ENCODE measurements at regions not wholly inside any gene's neighbourhood (a gene's known extent, or its start where the extent isn't known, plus 50 kb on each side); places are given as distances from the start of the nearest gene placed in this dataset.

GRCh38 chr3:127383656-127384179 is 95.9 kb upstream of the PRR20G start:
- no peaks in the 10 kb centered on the region for H3K36me3 Mint-ChIP-seq (ENCODE audit: low read depth)

GRCh38 chr3:127377801-127378655 is 90.2 kb upstream of the PRR20G start:
- no peak for TF ChIP-seq CTCF (IDR thresholded peaks at IDR 0.05; ENCODE audit: unreplicated experiment in 3 of 3)
- Mint-ChIP-seq H3K9me3 (peaks cover 17% of the 10 kb centered on the region), H3K4me1 (peaks cover 6% of the 10 kb centered on the region), H3K27me3 (ENCODE audit: low read depth) (peaks cover 21% of the 10 kb centered on the region), H3K27ac (no peak overlapping the region), H3K36me3 (ENCODE audit: low read depth) (no peaks in the 10 kb centered on the region), H3K4me3 (no peak overlapping the region)

More at GRCh38 chr3:127383656-127384179, 95.9 kb upstream of the PRR20G start:
- peaks cover 22% of the 10 kb centered on the region for H3K27me3 Mint-ChIP-seq (ENCODE audit: low read depth)
- no peak overlapping the region for H3K4me3 Mint-ChIP-seq
- H3K4me1 Mint-ChIP-seq: no peaks in the 10 kb centered on the region
- no peak for TF ChIP-seq CTCF (IDR thresholded peaks at IDR 0.05; ENCODE audit: unreplicated experiment in 3 of 3)
- no peak overlapping the region for H3K27ac Mint-ChIP-seq
- peaks cover 22% of the 10 kb centered on the region for H3K9me3 Mint-ChIP-seq

GRCh38 chr3:127375151-127375930 is 87.5 kb upstream of the PRR20G start:
- H3K27ac Mint-ChIP-seq: no peak overlapping the region
- peaks cover 6% of the 10 kb centered on the region for H3K4me1 Mint-ChIP-seq
- no peak overlapping the region for H3K4me3 Mint-ChIP-seq
- peaks cover 22% of the 10 kb centered on the region for H3K27me3 Mint-ChIP-seq (ENCODE audit: low read depth)
- peaks cover 2% of the 10 kb centered on the region for H3K9me3 Mint-ChIP-seq
- TF ChIP-seq CTCF (IDR thresholded peaks at IDR 0.05; ENCODE audit: unreplicated experiment in 3 of 3): no peak
- H3K36me3 Mint-ChIP-seq (ENCODE audit: low read depth): no peaks in the 10 kb centered on the region

- Mint-ChIP-seq H3K4me3 (no peak overlapping the region), H3K27ac (no peak overlapping the region), H3K27me3 (ENCODE audit: low read depth) (peaks cover 31% of the 10 kb centered on the region), H3K9me3 (peaks cover 2% of the 10 kb centered on the region), H3K36me3 (ENCODE audit: low read depth) (no peaks in the 10 kb centered on the region), H3K4me1 (peaks cover 6% of the 10 kb centered on the region)
- TF ChIP-seq CTCF (IDR thresholded peaks at IDR 0.05; ENCODE audit: unreplicated experiment in 3 of 3): peak in 1 of 3 experiments; percentile 12
These were observed 86.5 kb upstream of the PRR20G start for GRCh38 chr3:127374086-127375010.

- H3K9me3 Mint-ChIP-seq: peaks cover 2% of the 10 kb centered on the region
- H3K4me3 Mint-ChIP-seq: no peak overlapping the region
- no peaks in the 10 kb centered on the region for H3K36me3 Mint-ChIP-seq (ENCODE audit: low read depth)
- H3K4me1 Mint-ChIP-seq: peaks cover 6% of the 10 kb centered on the region
- H3K27ac Mint-ChIP-seq: peak overlapping the region; percentile 4 to 6 (median 4)
- TF ChIP-seq CTCF (IDR thresholded peaks at IDR 0.05; ENCODE audit: unreplicated experiment in 3 of 3): no peak
- peaks cover 31% of the 10 kb centered on the region for H3K27me3 Mint-ChIP-seq (ENCODE audit: low read depth)
These were observed 85.7 kb upstream of the PRR20G start for GRCh38 chr3:127373441-127374085.
